H1 (cell line): ENCODE measurements at regions not wholly inside any gene's neighbourhood (a gene's known extent, or its start where the extent isn't known, plus 50 kb on each side); places are given as distances from the start of the nearest gene placed in this dataset.

Source experiments
- CTCF ChIA-PET: fragments of 300-600 bp; sonication (Branson Sonifier 250); formaldehyde crosslinking; loops from one replicate; lab custom pipeline; 2021; ENCODE audit not compliant: partially characterized antibody; lab: Charles Lee
- POLR2A ChIA-PET: fragments of 300-600 bp; sonication (Branson Sonifier 250); formaldehyde crosslinking; loops from one replicate; lab custom pipeline; 2021; ENCODE audit warnings: inconsistent platforms; ENCODE audit not compliant: partially characterized antibody; lab: Charles Lee
- DNase-seq, 2 experiments: peaks; one replicate each; pipeline versions ENCODE4 v3.0.0 to v3.0.0-alpha.2; 2010 to 2022; ENCODE audit warnings: low spot score in 2 of 2, low read depth in 1 of 2, mixed read lengths in 1 of 2
- FAIRE-seq: peaks from 2 replicates; lab custom pipeline; 2011; peaks lifted over from hg19 to GRCh38; lab: Jason Lieb, UNC
- H2AFZ ChIP-seq: 2 replicates; pipeline ENCODE4 v1.8.1; 2012; ENCODE audit warnings: low read length, inconsistent platforms
- H2AK5ac ChIP-seq: 2 replicates; pipeline ENCODE4 v1.6.1; 2013; ENCODE audit warnings: low read depth, low read length
- H2BK120ac ChIP-seq: replicated peaks from 2 replicates; pipeline ENCODE3; 2013; ENCODE audit warnings: low read depth, low read length, inconsistent platforms
- H2BK12ac ChIP-seq: 2 replicates; pipeline ENCODE4 v1.6.1; 2013; ENCODE audit warnings: low read depth, low read length
- H2BK15ac ChIP-seq: 2 replicates; pipeline ENCODE4 v1.6.1; 2013; ENCODE audit warnings: low read length
- H2BK20ac ChIP-seq: 2 replicates; pipeline ENCODE4 v1.6.1; 2013; ENCODE audit warnings: low read length
- H2BK5ac ChIP-seq: 2 replicates; pipeline ENCODE4 v1.6.1; 2013; ENCODE audit warnings: low read depth, low read length
- H3K14ac ChIP-seq: 2 replicates; pipeline ENCODE4 v1.6.1; 2013; ENCODE audit warnings: inconsistent platforms; ENCODE audit not compliant: insufficient read length
- H3K18ac ChIP-seq: 2 replicates; pipeline ENCODE4 v1.6.1; 2013; ENCODE audit warnings: low read length; ENCODE audit errors: extremely low read depth
- H3K23ac ChIP-seq: 2 replicates; pipeline ENCODE4 v1.6.1; 2013; ENCODE audit warnings: inconsistent platforms; ENCODE audit not compliant: insufficient read length
- H3K23me2 ChIP-seq: 2 replicates; pipeline ENCODE4 v1.6.1; 2013; ENCODE audit warnings: low read depth, low read length
- H3K27ac ChIP-seq: 2 replicates; pipeline ENCODE4 v1.6.1; 2011; ENCODE audit warnings: low read depth, low read length, inconsistent platforms
- H3K27me3 ChIP-seq, 4 experiments: replicated peaks in 1 of 4; 1 replicate in 1 of 4; 2 replicates in 3 of 4; pipeline versions ENCODE4 v1.6.1 to v1.8.1; 2011 to 2013; ENCODE audit warnings: low read length in 3 of 4, mild to moderate bottlenecking in 3 of 4, inconsistent platforms in 2 of 4, mixed read lengths in 2 of 4, moderate library complexity in 1 of 4; ENCODE audit not compliant: control insufficient read depth in 3 of 4, insufficient read depth in 3 of 4; ENCODE audit errors: extremely low read depth in 1 of 4
- H3K36me3 ChIP-seq, 4 experiments: 2 replicates each; pipeline versions ENCODE4 v1.6.1 to v1.8.1; 2011 to 2013; ENCODE audit warnings: mild to moderate bottlenecking in 4 of 4, low read length in 3 of 4, moderate library complexity in 2 of 4, control low read depth in 1 of 4, inconsistent platforms in 1 of 4; ENCODE audit not compliant: insufficient read depth in 4 of 4, control insufficient read depth in 2 of 4
- H3K4ac ChIP-seq: replicated peaks from 2 replicates; pipeline ENCODE3; 2013; ENCODE audit warnings: low read length, low read depth, mixed read lengths, inconsistent platforms; ENCODE audit not compliant: insufficient read length
- H3K4me1 ChIP-seq, 4 experiments: replicated peaks in 1 of 4; 1 replicate in 1 of 4; 2 replicates in 3 of 4; pipeline versions ENCODE4 v1.6.1 to v1.8.1; 2011 to 2013; ENCODE audit warnings: low read length in 3 of 4, inconsistent platforms in 2 of 4, mixed read lengths in 1 of 4; ENCODE audit not compliant: insufficient read depth in 4 of 4, control insufficient read depth in 3 of 4
- H3K4me2 ChIP-seq, 2 experiments: 2 replicates each; pipeline versions ENCODE4 v1.6.1 to v1.8.1; 2011 to 2013; ENCODE audit warnings: low read depth in 2 of 2, low read length in 2 of 2, control low read depth in 1 of 2, inconsistent platforms in 1 of 2, mild to moderate bottlenecking in 1 of 2; ENCODE audit not compliant: insufficient read depth in 1 of 2
- H3K4me3 ChIP-seq, 4 experiments: fragments of 200-600, 300-600 bp in 1 of 4; sonication (generic), shearing (Covaris generic), sonication (Bioruptor Twin) in 1 of 4; 2 replicates each; pipeline versions ENCODE4 v1.5.1 to v1.8.1; 2011 to 2016; ENCODE audit warnings: low read length in 4 of 4, low read depth in 3 of 4, control low read depth in 2 of 4, inconsistent platforms in 2 of 4, mild to moderate bottlenecking in 2 of 4, mixed read lengths in 1 of 4, moderate library complexity in 1 of 4; ENCODE audit not compliant: insufficient read depth in 2 of 4; ENCODE audit errors: extremely low read depth in 1 of 4
- H3K56ac ChIP-seq: replicated peaks from 2 replicates; pipeline ENCODE3; 2013; ENCODE audit warnings: low read depth, mild to moderate bottlenecking, mixed read lengths, low read length, inconsistent platforms; ENCODE audit not compliant: insufficient read length
- H3K79me1 ChIP-seq: 2 replicates; pipeline ENCODE4 v1.6.1; 2013; ENCODE audit warnings: low read depth, low read length, control low read depth
- H3K79me2 ChIP-seq, 2 experiments: 2 replicates each; pipeline versions ENCODE4 v1.6.1 to v1.8.1; 2012 to 2013; ENCODE audit warnings: low read length in 2 of 2, mild to moderate bottlenecking in 2 of 2, inconsistent platforms in 1 of 2; ENCODE audit not compliant: insufficient read depth in 2 of 2, control insufficient read depth in 1 of 2
- H3K9ac ChIP-seq, 4 experiments: replicated peaks in 1 of 4; 1 replicate in 1 of 4; 2 replicates in 3 of 4; pipeline versions ENCODE4 v1.6.1 to v1.8.1; 2011 to 2013; ENCODE audit warnings: low read depth in 3 of 4, low read length in 3 of 4, control low read depth in 2 of 4, mild to moderate bottlenecking in 2 of 4, moderate library complexity in 2 of 4, inconsistent platforms in 1 of 4; ENCODE audit errors: extremely low read depth in 1 of 4
- H3K9me3 ChIP-seq, 2 experiments: 2 replicates each; pipeline versions ENCODE4 v1.6.1 to v1.8.1; 2012 to 2013; ENCODE audit warnings: mild to moderate bottlenecking in 2 of 2, moderate library complexity in 2 of 2, control low read depth in 1 of 2, inconsistent platforms in 1 of 2, low read depth in 1 of 2, low read length in 1 of 2, mixed read lengths in 1 of 2; ENCODE audit not compliant: insufficient read depth in 2 of 2
- H4K20me1 ChIP-seq, 2 experiments: replicated peaks in 1 of 2; 2 replicates each; pipeline versions ENCODE3 to v1.8.1; 2011 to 2013; ENCODE audit warnings: inconsistent platforms in 2 of 2, low read length in 2 of 2, mild to moderate bottlenecking in 1 of 2; ENCODE audit not compliant: insufficient read depth in 2 of 2, control insufficient read depth in 1 of 2
- H4K5ac ChIP-seq: 2 replicates; pipeline ENCODE4 v1.6.1; 2013; ENCODE audit warnings: low read length, low read depth, mixed read lengths, inconsistent platforms; ENCODE audit not compliant: insufficient read length
- H4K8ac ChIP-seq: 2 replicates; pipeline ENCODE4 v1.8.0; 2013; ENCODE audit warnings: mild to moderate bottlenecking, moderate library complexity, low read length, inconsistent platforms; ENCODE audit not compliant: insufficient read depth; ENCODE audit errors: extremely low read depth
- H4K91ac ChIP-seq: replicated peaks from 2 replicates; pipeline ENCODE3; 2013; ENCODE audit warnings: low read length, mixed read lengths, inconsistent platforms; ENCODE audit not compliant: insufficient read length
- FOSL1 ChIP-seq: IDR thresholded peaks from 2 replicates; pipeline ENCODE4 v1.6.1; 2011; ENCODE audit warnings: mild to moderate bottlenecking, low read depth, low read length, moderate library complexity; ENCODE audit not compliant: insufficient read depth
- NRF1 ChIP-seq: IDR thresholded peaks from 2 replicates; pipeline ENCODE4 v1.6.1; 2011; ENCODE audit warnings: mild to moderate bottlenecking, low read depth, low read length, improper control_type of control experiment
- PHF8 ChIP-seq: fragments of 200-600 bp; sonication (generic); conservative IDR thresholded peaks from 2 replicates; pipeline ENCODE4 v1.7.1; 2012; ENCODE audit warnings: low read depth, mild to moderate bottlenecking, inconsistent platforms, low read length, moderate library complexity
- WGBS, 2 experiments: shearing (Covaris generic) in 1 of 2; methylation state at CpG; one replicate each; pipeline versions ENCODE4 v1.1.6 to v1.1.7; 2013 to 2015; ENCODE audit warnings: low lambda C conversion rate in 2 of 2, mixed read lengths in 2 of 2, inconsistent platforms in 1 of 2, low coverage in 1 of 2, missing lambda C conversion rate in 1 of 2; ENCODE audit not compliant: insufficient replicate concordance in 2 of 2, insufficient coverage in 1 of 2, insufficient read length in 1 of 2; ENCODE audit errors: extremely low coverage in 1 of 2, missing lambda C conversion rate in 1 of 2; 5-methylcytosine and 5-hydroxymethylcytosine counted together

- FAIRE-seq (no peak), DNase-seq (no peak)
- Histone ChIP-seq H3K4me3 (no peak overlapping the region), H3K79me1 (no peaks in the 10 kb centered on the region)
- TF ChIP-seq NRF1: no peak
- no peak for TF ChIP-seq PHF8
- no peak for TF ChIP-seq FOSL1
- TF ChIP-seq, all 59 proteins: peak for 0
- H2BK5ac ChIP-seq: no peak overlapping the region
- H2AFZ ChIP-seq: no peak overlapping the region
- H3K27me3 ChIP-seq: no peaks in the 10 kb centered on the region; a peak in 2 of 7 replicates
- no peaks in the 10 kb centered on the region for H3K9me3 ChIP-seq
- peaks cover 3% of the 10 kb centered on the region; the same call in 1 of the 2 replicates for H3K23me2 ChIP-seq
- ChIA-PET CTCF (interaction anchor here (0.7 to 3.6 kb wide), 22 partner anchors 9 to 481 kb away, joined by 3 to 22 read pairs (median 6); no protein-coding TSS in a partner anchor), POLR2A (no interaction called here)
- H3K4me1 ChIP-seq: no peaks in the 10 kb centered on the region
- H3K14ac ChIP-seq: no peak overlapping the region
- no peak overlapping the region for H3K27ac ChIP-seq
- H2BK20ac ChIP-seq: no peak overlapping the region
- WGBS, 2 experiments: 85% methylated on average over 5 of the region's 5 CpGs; no CpG with 5 or more reads in 1 of the 2 experiments
- no peak overlapping the region for H4K91ac ChIP-seq
- H3K23ac ChIP-seq: no peak overlapping the region
- no peak overlapping the region for H3K56ac ChIP-seq
- no peaks in the 10 kb centered on the region for H4K20me1 ChIP-seq
- no peak overlapping the region for H2AK5ac ChIP-seq
- H3K36me3 ChIP-seq: no peaks in the 10 kb centered on the region
- H3K4me2 ChIP-seq: no peak overlapping the region
- no peak overlapping the region for H2BK120ac ChIP-seq
- peak overlapping the region; percentile 21 for H3K4ac ChIP-seq
- H2BK15ac ChIP-seq: no peak overlapping the region
- no peak overlapping the region for H3K9ac ChIP-seq
- H4K5ac ChIP-seq: no peak overlapping the region
- no peak overlapping the region for H3K18ac ChIP-seq
- H3K79me2 ChIP-seq: no peaks in the 10 kb centered on the region
- H4K8ac ChIP-seq: 0 out of 2 replicates have a peak overlapping the region, but pooled peaks have one; percentile 14
- H2BK12ac ChIP-seq: no peak overlapping the region
Observed at GRCh38 chr22:48944433-48944750, 883.3 kb downstream of the BRD1 start.
